Ascending aorta (tissue), 2 donors: ENCODE measurements at regions not wholly inside any gene's neighbourhood (a gene's known extent, or its start where the extent isn't known, plus 50 kb on each side); places are given as distances from the start of the nearest gene placed in this dataset.

Experiments
- DNase-seq, 2 donors: peaks; one replicate each; pipeline ENCODE4 v3.0.0-alpha.2; 2019; ENCODE audit warnings: low spot score in 2 of 2
- H3K27ac ChIP-seq, 2 donors: fragments of 200-600 bp; sonication (generic); one replicate each; pipeline ENCODE4 v1.5.1; 2016 to 2017; ENCODE audit warnings: mild to moderate bottlenecking in 1 of 2
- H3K27me3 ChIP-seq: fragments of 200-600 bp; sonication (generic); one replicate; pipeline ENCODE4 v1.5.1; 2017
- H3K36me3 ChIP-seq, 2 donors: fragments of 200-600 bp; sonication (generic); one replicate each; pipeline ENCODE4 v1.5.1; 2016
- H3K4me1 ChIP-seq, 2 donors: fragments of 200-600 bp; sonication (generic); one replicate each; pipeline ENCODE4 v1.5.1; 2016 to 2017; ENCODE audit warnings: mild to moderate bottlenecking in 1 of 2
- H3K4me3 ChIP-seq, 2 donors: fragments of 200-600 bp; sonication (generic); one replicate each; pipeline ENCODE4 v1.5.1; 2016 to 2017; ENCODE audit warnings: mild to moderate bottlenecking in 1 of 2
- H3K9me3 ChIP-seq, 2 donors: fragments of 200-600 bp; sonication (generic); one replicate each; pipeline ENCODE4 v1.5.1; 2016
- CTCF ChIP-seq, 3 experiments: fragments of 200-600 bp in 2 of 3; fragments of 450-650 bp in 1 of 3; sonication (generic) in 2 of 3; IDR thresholded peaks; one replicate each; pipeline ENCODE4 v1.5.1; 2016 to 2019; ENCODE audit warnings: antibody characterized with exemption in 3 of 3, mild to moderate bottlenecking in 1 of 3, moderate library complexity in 1 of 3
- intact Hi-C: fragments of 100-400 bp; cut with DNase I; formaldehyde crosslinking; loops from one replicate; pipeline ENCODE4 v1.15.1; 2023

GRCh38 chr5:68898951-68899471, 194.8 kb upstream of the SLC30A5 start:
- Histone ChIP-seq H3K36me3 (no peaks in the 10 kb centered on the region), H3K4me1 (no peaks in the 10 kb centered on the region), H3K27ac (no peak overlapping the region), H3K27me3 (no peaks in the 10 kb centered on the region), H3K9me3 (no peaks in the 10 kb centered on the region), H3K4me3 (no peak overlapping the region)
- TF ChIP-seq CTCF (IDR thresholded peaks at IDR 0.05): no peak
- intact Hi-C loops: no loop called here
- DNase-seq: no peak

GRCh38 chr5:68911840-68912690, 181.7 kb upstream of the SLC30A5 start:
- no peaks in the 10 kb centered on the region for H3K36me3 ChIP-seq
- DNase-seq: no peak
- no peak overlapping the region for H3K4me3 ChIP-seq
- no peak for TF ChIP-seq CTCF (IDR thresholded peaks at IDR 0.05)
- no peaks in the 10 kb centered on the region for H3K9me3 ChIP-seq
- H3K4me1 ChIP-seq: no peaks in the 10 kb centered on the region
- no peaks in the 10 kb centered on the region for H3K27me3 ChIP-seq
- intact Hi-C loops: loop anchor here (10.0 kb wide), 1 partner anchor 93 kb away; no protein-coding TSS in a partner anchor
- H3K27ac ChIP-seq: no peak overlapping the region

GRCh38 chr5:68915079-68915478, 178.7 kb upstream of the SLC30A5 start:
- H3K27me3 ChIP-seq: no peaks in the 10 kb centered on the region
- no peaks in the 10 kb centered on the region for H3K36me3 ChIP-seq
- no peak for DNase-seq
- intact Hi-C loops: loop anchor here (10.0 kb wide), 1 partner anchor 90 kb away; no protein-coding TSS in a partner anchor
- no peak overlapping the region for H3K4me3 ChIP-seq
- no peak overlapping the region for H3K27ac ChIP-seq
- no peak for TF ChIP-seq CTCF (IDR thresholded peaks at IDR 0.05)
- no peaks in the 10 kb centered on the region for H3K4me1 ChIP-seq
- H3K9me3 ChIP-seq: no peaks in the 10 kb centered on the region

- Histone ChIP-seq H3K4me3 (no peak overlapping the region), H3K27ac (no peak overlapping the region), H3K27me3 (no peaks in the 10 kb centered on the region), H3K4me1 (no peaks in the 10 kb centered on the region), H3K9me3 (no peaks in the 10 kb centered on the region), H3K36me3 (no peaks in the 10 kb centered on the region)
- TF ChIP-seq CTCF (IDR thresholded peaks at IDR 0.05): no peak
- no peak for DNase-seq
- intact Hi-C loops: loop anchor here (10.0 kb wide), 1 partner anchor 86 kb away; no protein-coding TSS in a partner anchor
These were observed 175.5 kb upstream of the SLC30A5 start for GRCh38 chr5:68918306-68918705.

- no peaks in the 10 kb centered on the region for H3K4me1 ChIP-seq
- no peaks in the 10 kb centered on the region for H3K9me3 ChIP-seq
- H3K27ac ChIP-seq: no peak overlapping the region
- intact Hi-C loops: loop anchor here (10.0 kb wide), 1 partner anchor 85 kb away; no protein-coding TSS in a partner anchor
- TF ChIP-seq CTCF (IDR thresholded peaks at IDR 0.05): no peak
- no peaks in the 10 kb centered on the region for H3K27me3 ChIP-seq
- DNase-seq: no peak
- no peaks in the 10 kb centered on the region for H3K36me3 ChIP-seq
- H3K4me3 ChIP-seq: no peak overlapping the region
These were observed 173.8 kb upstream of the SLC30A5 start for GRCh38 chr5:68919988-68920490.
